Amniotic epithelial cell (primary cell): ENCODE measurements at regions not wholly inside any gene's neighbourhood (a gene's known extent, or its start where the extent isn't known, plus 50 kb on each side); places are given as distances from the start of the nearest gene placed in this dataset.

ENCODE experiments used
- DNase-seq: peaks from one replicate; pipeline ENCODE4 v3.0.0-alpha.2; 2010; ENCODE audit warnings: low read depth

DNA sequence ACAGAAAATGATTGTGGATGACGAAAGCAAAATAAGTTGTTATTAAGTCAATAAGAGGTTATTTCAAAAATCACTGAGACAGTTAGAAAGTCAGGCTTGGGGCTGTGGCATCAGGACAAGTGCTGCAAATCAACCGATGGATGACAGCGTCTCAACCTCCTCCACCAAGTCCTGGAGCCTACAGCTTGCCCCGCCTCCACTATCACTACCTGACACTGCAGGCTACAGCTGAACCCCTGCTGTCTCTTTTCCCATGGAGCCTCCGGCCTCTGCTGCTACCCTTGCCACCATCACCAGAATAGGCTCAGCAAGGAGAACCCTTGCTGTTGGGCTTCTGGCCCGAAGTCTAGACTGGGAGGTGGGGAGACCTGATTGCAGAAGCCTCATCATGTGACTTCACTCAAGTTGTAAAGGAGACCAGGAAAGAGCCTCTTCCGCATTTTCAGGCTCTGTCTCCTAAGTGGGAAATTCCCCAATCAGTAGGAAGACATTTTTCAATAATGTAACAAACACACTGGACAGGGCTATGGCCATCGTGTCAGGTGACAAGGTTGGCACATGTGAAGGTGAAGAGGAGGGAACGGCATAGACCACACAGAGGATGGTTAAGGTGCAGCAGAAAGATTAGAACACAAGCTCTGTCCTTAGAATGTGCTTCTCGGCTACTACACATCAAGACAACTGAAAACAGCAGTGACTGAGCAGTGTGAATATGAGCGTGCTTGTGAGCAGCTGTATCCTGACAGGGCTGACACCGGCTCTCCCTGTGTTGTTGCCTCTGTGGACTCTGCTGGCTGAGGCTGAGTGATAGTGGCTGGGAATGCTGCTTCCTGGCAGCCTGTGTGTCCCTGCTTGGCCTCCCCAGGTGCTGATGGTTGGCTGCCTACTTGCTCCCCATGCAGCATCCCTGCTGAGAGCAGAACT is 660.7 kb downstream of the PTPRU start:
- no peak for DNase-seq

DNA sequence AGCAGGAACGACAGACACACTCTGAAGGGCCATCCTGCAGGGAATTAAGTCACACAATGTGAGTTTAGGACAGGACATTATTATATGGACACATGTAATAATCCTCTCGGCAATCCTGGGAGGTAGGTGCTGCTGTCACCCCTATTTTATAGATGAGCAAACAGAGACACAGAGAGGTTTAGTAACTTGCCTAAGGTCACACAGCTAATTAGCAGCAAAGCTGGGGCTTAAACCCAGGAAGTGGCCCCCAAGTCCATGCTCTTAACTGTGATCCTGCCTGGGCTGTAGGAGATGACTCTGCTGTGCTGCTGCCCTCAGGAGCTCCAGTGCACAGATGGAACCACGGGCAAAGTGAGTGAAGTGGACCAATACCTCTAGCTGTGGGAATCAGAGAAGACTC is 660.0 kb downstream of the PTPRU start:
- DNase-seq, result no peak

DNA sequence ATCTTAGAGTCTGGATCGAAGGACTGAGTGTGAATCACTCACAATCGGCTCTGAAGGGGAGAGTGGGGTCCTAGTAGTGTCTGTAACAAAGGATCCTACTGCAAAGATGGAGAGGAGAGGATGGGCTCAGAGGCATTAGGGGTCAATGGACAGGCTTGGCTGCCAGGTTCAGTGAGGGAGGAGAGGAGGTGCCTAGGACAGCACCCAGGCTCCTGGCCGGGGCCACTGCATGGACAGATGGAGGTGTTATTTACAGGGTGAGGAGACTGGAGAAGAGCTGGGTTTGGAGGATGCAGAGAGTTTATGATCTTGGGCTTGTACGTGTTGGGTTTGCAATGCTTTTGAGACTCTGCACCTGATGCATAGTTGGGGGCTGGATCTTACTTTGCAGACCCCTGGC is 658.9 kb downstream of the PTPRU start:
- DNase-seq, result no peak

DNA sequence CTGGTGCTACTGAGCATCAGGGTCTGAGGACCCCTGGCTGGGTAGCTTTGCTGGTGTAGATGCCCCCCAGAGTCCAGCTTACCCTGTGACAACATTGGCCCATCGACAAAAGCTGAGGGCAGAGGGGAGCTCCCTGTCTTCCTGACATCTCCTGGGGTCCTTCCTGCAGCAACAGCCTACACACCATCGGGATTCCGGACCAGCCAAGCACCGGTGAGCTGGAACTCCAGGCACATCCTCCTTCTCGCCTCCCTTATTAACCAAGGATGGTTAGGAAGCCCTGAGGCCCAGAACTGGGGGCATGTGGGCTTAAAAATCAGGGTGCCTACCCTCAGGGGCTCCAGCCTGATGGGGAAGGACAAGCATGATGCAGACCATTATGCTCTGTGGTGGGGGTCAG is 658.0 kb downstream of the PTPRU start:
- no peak for DNase-seq

DNA sequence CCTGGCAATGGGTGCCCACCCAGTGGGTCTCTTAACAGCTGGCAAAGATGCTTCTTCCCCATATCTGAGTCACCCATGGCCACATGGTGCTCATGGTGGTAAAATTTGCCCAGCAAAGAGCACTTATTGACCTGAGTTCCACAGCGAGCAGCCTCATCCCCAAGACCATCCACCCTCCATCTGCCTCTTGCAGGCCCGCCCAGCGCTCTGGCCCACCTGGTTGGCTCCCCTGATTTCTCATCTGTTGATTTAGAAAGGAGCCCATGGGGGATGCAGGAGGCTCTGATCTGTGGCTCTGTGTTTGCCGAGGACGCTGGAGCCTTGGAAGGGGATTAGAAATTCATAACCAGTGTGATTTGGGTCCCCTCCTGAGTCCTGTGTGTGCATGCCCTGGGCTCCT is 657.5 kb downstream of the PTPRU start:
- DNase-seq, result no peak

DNA sequence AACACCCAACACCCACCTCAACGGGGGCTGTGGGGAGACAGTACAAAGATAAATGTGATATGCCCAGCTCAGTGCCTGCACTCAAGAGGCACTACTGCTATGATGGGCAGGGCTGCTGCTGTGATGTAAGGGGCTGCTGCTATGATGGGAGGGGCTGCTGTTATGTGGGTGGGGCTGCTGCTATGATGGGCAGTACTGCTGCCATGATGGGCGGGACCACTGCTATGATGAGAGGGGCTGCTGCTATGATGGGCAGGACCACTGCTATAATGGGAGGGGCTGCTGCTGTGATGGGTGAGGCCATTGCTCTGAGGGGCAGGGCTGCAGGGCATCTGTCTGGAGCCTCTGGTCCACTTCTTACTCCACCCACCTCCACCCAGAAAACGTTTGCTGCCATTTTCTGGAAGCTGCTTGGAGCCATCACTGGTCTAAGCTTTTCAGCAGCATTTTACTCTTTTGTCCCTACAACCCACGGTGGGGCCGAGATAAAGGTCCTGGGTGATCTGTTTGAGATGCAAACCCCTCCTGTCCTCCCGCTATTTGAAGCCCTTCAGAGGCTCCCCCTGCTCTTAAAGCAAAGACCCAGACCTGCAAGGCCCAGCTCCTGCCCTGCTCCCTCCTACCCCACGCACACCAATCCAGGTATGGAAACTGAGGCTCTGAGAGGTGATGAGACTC is 656.9 kb downstream of the PTPRU start:
- DNase-seq, result no peak

DNA sequence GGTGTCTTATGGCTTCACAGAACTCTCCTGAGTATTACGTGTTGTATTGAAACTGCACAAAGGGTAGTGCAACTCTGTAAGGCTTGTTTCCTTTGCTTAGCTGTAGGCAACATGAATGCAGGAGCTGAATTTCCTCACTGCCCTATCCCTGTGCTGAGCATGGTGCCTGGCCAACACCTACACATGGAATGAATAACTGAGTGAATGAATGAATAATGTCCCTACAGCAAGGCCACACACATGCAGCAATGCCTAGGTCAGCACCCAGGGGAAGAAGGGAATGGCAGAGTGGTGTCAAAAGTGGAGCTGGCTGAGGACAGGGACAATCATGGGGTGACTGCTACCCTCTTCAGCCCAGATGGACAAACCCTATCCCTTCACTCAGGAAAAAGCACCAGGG is 655.9 kb downstream of the PTPRU start:
- DNase-seq, result no peak

DNA sequence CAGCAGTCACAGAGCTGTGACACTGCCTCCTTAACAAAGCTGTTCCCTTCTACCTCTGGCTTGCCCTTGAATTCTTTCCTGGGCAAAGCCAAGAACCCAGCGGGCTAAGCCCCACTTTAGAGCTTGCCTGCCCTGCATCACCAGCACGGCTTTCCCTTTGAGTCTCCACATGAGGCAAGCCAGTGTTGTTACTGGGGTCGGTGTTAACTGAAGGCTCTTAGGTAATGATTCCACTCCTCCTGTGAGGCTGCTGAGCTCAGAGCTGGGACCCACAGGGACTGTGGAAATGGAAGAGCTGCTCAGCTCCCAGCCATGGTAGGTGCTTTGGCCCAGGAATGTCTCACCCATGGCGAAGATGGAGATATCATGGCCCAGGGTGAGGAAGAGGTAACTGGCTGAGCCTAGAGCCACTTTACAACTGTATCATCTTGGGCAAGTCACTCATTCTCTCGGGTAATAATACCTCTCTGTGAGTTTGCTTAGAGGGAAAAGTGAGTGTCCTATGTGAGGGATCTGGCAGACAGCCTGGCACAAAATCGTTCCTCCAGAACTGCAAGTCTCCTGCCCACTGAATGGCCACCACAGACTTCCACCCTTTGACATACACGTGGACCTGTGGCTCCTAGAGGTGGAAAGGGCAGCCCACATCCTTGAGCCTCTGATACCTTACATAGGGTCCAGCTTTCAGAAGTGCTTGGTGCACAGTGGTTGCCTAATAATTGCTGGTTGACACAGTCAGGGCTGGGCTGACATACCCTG is 654.1 kb downstream of the PTPRU start:
- DNase-seq, result no peak

DNA sequence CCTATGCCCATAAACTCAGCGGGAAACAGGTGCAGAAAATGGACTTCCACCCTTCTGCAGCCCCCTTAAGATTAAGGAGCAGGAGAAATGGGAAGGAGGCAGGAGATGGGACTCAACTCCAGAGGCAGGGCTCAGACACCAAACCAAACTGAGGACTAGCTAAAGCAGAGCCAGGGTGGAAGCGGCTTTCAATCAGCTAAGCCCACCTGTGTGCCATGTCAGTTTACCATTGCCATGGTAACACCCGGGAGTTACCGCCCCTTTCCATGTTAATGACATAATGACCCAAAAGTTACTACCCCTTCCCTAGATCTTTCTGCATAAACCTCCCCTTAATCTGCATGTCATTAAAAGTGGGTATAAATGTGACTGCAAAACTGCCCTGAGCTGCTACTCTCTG is 653.5 kb downstream of the PTPRU start:
- DNase-seq, result no peak

DNA sequence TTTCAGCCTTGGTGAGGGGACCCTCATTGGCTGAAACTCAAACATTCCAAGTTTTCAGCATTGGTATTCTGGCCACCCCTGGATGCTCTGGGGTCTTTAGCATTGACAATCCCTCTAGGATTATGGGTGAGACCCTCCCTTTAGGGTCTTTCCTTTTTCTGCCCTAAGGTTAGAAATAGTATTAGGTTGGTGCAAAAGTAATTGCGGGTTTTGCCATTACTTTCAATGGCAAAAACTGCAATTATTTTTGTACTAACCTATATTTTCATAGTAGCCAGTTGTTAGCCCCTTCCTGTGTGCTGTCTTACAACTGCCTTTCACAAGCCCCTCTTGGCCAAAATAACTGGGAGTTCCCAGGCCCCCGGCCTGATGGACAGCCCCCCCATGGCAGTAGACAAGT is 648.4 kb downstream of the PTPRU start:
- no peak for DNase-seq

DNA sequence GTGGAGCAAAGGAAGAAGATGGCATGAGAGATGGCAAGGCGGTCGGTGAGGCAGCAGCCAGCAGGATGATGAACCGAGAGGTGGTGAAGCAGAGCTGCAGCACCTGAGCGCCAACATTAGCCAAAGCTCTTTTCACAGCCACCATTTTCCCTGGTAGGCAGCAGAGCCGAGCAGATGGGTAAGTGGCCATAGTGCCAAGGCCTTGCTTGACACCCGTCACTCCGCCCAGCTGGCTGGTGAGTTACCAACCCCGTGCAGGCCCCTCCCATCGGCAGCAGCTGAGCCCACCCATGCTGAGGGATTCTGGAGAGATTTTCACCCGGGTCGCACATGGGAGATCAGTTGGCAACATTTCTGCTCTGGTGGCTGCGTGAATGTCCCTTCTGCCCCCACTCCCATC is 647.7 kb downstream of the PTPRU start:
- DNase-seq, result no peak

DNA sequence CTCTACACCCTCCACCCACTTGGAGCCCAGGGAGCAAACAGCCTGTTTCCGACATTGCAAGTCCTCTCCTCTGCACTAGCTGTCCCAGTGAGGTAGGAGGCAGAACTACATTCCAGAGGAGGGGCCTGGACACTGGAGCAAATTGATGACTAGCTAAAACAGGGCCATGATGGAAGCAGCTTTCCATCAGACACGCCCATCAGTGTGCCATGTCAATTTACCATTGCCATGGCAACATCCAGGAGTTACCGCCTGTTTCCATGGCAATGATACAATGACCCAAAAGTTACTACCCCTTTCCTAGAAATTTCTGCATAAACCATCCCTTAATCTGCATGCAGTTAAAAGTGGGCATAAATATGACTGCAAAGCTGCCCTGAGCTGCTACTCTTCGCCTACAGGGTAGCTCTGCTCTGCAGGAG is 647.1 kb downstream of the PTPRU start:
- no peak for DNase-seq

DNA sequence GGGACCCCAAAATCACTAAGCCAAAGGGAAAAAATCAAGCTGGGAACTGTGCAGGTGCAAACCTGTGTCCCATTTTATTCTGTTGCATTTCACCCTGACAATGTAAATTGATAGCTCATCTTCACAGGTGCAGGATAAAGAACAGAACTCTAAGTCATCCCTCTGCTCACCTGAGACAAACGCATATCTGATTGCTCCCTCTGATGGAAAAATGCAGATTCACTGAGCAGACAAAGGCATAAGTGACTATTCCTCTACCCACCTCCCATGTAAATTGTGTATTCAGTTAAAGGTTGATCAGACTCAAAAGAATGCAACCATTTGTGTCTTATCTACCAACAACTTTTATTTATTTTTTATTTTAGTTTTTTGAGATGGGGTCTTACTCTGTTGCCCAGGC is 644.2 kb downstream of the PTPRU start:
- DNase-seq, result no peak

DNA sequence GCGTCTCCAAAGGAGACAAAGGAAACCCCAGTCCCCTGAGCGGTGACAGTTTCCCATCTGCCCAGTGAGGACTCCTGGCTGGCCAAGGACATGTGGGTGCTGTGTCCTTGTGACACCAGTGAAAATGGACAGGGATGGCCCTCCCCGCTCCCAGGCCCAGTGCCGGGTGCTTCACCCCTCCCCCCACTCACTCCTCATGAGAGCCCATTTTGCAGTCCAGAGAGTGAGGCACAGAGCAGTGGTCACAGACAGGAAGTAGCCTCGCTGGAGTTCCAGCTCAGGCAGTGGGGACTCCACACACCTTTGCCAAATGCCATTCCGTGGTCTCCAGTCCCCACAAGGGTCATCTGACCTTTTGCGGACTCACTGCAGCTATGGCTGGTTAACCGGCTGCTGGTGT is 642.9 kb downstream of the PTPRU start:
- no peak for DNase-seq

DNA sequence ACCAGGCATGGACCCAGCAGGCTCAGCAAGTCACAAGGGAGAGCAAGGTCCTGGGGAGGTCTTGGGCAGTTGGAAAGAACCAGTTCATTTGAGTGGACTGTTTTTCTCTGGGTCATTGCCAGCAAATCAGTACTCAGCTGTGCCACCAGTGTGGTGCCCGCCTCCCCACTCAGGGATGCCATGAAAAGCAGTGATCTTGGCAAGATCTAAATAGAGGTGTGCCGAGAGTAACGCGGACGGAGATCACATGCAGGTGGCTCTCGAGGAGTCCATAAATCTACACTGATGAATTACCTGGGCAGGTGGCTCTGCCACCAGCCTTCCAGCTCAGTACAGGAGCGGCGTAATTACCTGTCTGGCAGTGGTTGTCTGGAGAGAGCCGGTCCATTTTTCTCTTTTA is 642.2 kb downstream of the PTPRU start:
- no peak for DNase-seq

DNA sequence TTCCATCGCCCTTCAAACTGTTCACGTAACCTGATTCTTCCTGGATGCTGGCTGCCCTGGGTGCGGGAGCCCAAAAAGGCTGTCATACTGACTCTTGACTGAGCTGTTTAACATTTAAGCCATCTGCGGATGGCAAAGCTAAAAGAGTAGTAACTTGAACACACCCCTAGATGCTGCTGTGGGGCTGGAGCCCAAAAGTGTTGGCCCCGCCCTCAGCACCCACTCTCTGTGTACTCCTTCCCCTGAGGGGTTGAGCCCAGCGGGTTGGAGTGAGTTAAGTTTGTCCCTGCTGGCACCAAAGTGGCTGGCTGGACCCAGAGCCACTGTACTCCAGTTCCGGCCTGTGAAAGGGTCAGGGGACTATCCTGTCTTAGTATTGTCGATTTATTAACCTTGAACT is 640.6 kb downstream of the PTPRU start:
- no peak for DNase-seq

DNA sequence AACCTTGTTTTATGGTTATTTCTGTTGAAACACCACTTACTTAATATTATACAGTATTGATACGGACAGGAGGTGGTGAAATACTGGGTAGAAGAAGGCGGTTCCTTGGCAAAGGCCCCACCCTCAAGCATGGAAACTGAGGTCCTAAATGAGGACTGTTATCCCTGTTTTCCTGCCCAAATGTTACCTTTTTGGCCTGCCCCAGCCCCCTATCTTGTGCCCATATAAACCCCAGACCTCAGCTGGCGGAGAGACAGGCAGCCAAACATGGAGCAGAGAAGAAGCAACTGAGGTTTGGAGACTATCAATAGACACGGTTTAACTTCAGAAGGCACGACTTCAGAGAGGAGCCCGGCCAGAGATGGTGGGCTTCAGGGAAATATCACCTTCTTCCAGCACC is 640.1 kb downstream of the PTPRU start:
- DNase-seq, result no peak

DNA sequence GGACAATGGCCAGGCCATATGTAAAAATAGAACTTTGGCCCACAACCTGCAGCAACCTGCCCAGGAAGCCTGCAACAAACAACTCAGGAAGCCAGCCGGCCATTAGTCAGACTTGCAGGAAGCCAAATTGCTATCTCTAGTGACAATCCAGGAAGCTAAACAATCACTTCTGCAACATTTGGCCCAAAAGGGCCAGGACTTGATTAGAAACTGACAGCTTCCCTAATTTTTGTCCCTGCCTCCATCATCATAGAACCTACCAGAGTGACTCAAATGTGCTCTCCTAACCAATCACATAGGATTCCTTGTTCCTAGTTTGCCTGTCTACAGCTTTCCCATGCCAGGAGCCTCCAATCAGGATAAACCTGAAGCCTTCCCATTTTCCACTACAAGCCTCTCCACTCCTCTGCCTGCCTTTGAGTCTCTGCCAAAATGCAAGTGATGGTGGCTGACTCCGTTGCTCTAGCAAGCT is 639.3 kb downstream of the PTPRU start:
- no peak for DNase-seq

DNA sequence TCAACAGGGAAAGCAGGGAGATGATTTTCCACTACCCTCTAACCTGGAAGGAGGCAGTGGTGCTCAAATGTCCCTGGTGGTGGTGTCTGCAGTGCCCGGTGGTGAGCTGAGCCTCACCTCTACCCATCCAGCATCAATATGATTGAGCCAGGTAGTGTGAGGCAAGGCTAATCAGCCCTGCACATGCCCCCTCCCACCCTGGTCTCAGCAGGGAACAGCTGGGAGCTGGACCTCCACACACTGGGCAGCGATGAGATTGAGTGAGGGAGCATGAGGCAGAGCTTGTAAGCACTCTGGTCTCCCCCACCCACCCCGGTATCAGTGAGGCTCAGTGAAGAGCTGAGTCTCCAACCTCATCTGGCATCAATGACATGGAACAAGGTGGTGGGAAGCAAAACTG is 634.3 kb downstream of the PTPRU start:
- DNase-seq, result no peak

DNA sequence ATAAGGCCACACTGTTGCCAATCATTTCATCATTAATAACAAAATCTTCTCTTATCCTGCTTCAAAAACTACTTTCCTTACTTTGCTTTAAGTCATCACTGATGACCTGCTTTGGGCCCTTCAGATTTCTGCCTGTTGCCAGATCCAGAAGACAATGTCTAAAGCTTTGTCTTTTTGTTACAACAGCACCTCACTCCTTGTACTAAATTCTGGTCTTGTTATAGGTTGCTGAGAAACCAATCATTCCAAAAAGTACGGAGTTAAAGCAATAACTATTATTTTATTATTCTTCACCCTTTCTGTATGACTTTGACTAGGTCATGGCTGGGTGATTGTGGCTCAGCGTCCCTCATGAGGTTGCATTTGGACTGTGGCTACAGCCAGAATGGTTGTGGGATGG is 633.5 kb downstream of the PTPRU start:
- DNase-seq, result no peak

DNA sequence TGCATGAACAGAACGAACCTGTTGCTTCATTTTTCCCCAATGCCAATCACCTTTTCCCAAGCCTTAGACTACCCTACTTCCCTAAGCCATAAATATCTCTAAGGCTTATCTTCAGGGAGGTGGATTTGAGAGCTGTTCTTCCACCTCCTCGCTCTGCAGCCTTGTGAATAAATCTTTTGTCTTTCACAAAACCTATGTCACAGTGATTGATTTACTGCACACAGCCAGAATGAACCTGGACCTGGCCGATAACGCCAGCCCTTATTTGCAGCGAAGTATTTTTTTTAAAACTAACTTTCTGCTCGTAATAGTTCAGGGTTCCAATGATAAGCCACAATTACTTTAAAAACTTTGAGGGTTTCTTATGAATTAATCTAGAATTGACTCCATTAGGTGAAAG is 632.6 kb downstream of the PTPRU start:
- no peak for DNase-seq

DNA sequence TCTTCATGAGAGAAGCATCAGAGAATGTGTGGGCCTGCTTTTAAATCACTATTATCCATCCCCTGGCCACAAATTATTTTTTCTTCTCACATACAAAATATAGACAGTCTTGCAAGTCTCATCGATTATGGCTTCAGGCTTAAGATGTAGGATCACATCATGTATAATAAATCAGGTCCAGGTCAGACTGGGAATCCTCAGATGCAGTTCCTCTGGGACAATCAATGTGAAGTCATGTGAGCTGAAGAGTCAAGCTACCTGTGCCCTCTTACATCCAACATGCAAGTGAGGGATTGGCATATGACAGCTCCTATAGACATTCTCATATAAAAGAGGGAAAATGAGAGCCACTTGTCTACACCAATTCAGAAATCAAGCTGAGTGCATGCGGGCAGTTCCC is 631.8 kb downstream of the PTPRU start:
- no peak for DNase-seq

DNA sequence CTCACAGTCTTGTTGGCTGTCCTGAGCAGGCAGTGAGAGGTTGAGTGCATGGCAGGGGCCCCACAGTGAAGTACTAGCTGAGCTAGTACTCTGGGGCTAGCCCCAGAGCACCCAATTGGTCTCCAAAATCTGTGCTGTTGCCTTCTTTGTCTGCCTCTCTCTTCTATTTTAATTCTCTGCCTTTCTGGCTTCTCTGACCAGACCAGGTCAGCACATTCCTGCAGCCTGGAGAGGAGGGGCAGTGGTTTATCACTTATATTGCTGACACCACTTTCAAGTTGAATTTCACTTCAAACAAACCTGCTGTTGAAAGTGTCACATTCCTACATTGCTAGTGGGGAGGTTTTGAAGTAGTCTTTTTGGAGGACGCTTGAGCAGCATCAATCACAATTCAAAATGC is 628.7 kb downstream of the PTPRU start:
- DNase-seq, result no peak
